ENCODE measurements at regions not wholly inside any gene's neighbourhood (a gene's known extent, or its start where the extent isn't known, plus 50 kb on each side); places are given as distances from the start of the nearest gene placed in this dataset.

- TF ChIP-seq, protein P1, sequence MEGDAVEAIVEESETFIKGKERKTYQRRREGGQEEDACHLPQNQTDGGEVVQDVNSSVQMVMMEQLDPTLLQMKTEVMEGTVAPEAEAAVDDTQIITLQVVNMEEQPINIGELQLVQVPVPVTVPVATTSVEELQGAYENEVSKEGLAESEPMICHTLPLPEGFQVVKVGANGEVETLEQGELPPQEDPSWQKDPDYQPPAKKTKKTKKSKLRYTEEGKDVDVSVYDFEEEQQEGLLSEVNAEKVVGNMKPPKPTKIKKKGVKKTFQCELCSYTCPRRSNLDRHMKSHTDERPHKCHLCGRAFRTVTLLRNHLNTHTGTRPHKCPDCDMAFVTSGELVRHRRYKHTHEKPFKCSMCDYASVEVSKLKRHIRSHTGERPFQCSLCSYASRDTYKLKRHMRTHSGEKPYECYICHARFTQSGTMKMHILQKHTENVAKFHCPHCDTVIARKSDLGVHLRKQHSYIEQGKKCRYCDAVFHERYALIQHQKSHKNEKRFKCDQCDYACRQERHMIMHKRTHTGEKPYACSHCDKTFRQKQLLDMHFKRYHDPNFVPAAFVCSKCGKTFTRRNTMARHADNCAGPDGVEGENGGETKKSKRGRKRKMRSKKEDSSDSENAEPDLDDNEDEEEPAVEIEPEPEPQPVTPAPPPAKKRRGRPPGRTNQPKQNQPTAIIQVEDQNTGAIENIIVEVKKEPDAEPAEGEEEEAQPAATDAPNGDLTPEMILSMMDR (IDR thresholded peaks at IDR 0.05): no peak
- TF ChIP-seq POLR2A (IDR thresholded peaks at IDR 0.05): no peak
These were observed 1157.2 kb downstream of the TMEM121 start for GRCh38 chr14:106683631-106684030.
